ENCODE measurements at regions not wholly inside any gene's neighbourhood (a gene's known extent, or its start where the extent isn't known, plus 50 kb on each side); places are given as distances from the start of the nearest gene placed in this dataset.

GRCh38 chrX:67338262-67338661 lies 205.6 kb upstream of the AR start:
- TF ChIP-seq MYC (CRISPR knock-in tag; IDR thresholded peaks at IDR 0.05; ENCODE audit: borderline replicate concordance): no peak
- TF ChIP-seq, protein P1, sequence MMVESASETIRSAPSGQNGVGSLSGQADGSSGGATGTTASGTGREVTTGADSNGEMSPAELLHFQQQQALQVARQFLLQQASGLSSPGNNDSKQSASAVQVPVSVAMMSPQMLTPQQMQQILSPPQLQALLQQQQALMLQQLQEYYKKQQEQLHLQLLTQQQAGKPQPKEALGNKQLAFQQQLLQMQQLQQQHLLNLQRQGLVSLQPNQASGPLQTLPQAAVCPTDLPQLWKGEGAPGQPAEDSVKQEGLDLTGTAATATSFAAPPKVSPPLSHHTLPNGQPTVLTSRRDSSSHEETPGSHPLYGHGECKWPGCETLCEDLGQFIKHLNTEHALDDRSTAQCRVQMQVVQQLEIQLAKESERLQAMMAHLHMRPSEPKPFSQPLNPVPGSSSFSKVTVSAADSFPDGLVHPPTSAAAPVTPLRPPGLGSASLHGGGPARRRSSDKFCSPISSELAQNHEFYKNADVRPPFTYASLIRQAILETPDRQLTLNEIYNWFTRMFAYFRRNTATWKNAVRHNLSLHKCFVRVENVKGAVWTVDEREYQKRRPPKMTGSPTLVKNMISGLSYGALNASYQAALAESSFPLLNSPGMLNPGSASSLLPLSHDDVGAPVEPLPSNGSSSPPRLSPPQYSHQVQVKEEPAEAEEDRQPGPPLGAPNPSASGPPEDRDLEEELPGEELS (CRISPR knock-in tag; IDR thresholded peaks at IDR 0.05): no peak
- no peak for TF ChIP-seq MEIS2 (CRISPR knock-in tag; IDR thresholded peaks at IDR 0.05)
- TF ChIP-seq CTCF (CRISPR knock-in tag; IDR thresholded peaks at IDR 0.05): no peak
- TF ChIP-seq ZNF124 (CRISPR knock-in tag; IDR thresholded peaks at IDR 0.05): no peak
- TF ChIP-seq YEATS4 (CRISPR knock-in tag; IDR thresholded peaks at IDR 0.05; ENCODE audit: borderline replicate concordance): no peak
- TF ChIP-seq ARID2 (CRISPR knock-in tag; IDR thresholded peaks at IDR 0.05; ENCODE audit: borderline replicate concordance): no peak
- no peak for TF ChIP-seq CEBPB (IDR thresholded peaks at IDR 0.05; ENCODE audit: borderline replicate concordance, low read depth, low read length)
- no peak for TF ChIP-seq DPF2 (CRISPR knock-in tag; IDR thresholded peaks at IDR 0.05; ENCODE audit: borderline replicate concordance, low read depth)
- TF ChIP-seq HNF4G (IDR thresholded peaks at IDR 0.05; ENCODE audit: borderline replicate concordance, low read depth, low read length): no peak
- TF ChIP-seq HNF4G (CRISPR knock-in tag; IDR thresholded peaks at IDR 0.05; ENCODE audit: borderline replicate concordance, low read depth): no peak
- TF ChIP-seq ZNF282 (IDR thresholded peaks at IDR 0.05; ENCODE audit: partially characterized antibody): no peak

All from HepG2 (cell line).